GM12864 (cell line): ENCODE measurements at regions not wholly inside any gene's neighbourhood (a gene's known extent, or its start where the extent isn't known, plus 50 kb on each side); places are given as distances from the start of the nearest gene placed in this dataset.
"Not testable (repeated sequence)": the region's sequence is repeated elsewhere in the genome, so short reads cannot be mapped to it uniquely, and the experiment has no call there.

Source experiments
- DNase-seq: peaks from one replicate; pipeline ENCODE4 v3.0.0-alpha.2; 2011; ENCODE audit warnings: low read depth
- H3K4me3 ChIP-seq: 2 replicates; pipeline ENCODE4 v1.5.1; 2011; ENCODE audit warnings: mild to moderate bottlenecking, low read depth, low read length, control low read depth
- TF ChIP-seq, protein P1 (sequence below): IDR thresholded peaks from 2 replicates; pipeline ENCODE4 v1.5.1; 2011; ENCODE audit warnings: low read depth, mild to moderate bottlenecking, moderate library complexity, low read length, control low read depth, inconsistent platforms; ENCODE audit errors: missing control alignments

DNA sequence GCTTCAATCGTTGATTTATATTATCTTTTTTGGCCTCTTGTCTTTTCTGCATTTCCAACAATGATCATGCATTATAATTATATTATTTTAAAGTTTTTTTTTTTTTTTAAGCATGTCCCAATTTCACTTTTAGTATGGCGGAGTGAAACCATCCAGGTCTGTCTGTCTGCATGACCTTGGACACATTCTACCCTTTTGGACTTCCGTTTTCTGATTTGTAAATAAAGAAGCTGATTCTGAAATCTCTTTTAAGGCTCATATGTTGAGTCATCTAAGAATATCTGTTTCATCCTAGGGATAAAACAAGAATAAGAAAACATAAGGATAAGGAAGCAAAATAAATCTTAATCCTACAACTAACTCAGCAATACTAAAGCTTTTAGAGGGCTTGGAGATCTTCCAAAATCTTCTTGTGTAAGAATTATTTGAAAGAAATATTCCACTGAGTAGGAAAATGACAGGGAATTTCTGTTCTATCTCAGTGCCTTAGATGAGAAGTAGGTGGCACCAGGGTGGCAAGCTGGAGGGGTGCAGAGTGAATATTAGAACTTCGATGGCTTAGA is 195.7 kb upstream of the TOX3 start:
- TF ChIP-seq, protein P1, sequence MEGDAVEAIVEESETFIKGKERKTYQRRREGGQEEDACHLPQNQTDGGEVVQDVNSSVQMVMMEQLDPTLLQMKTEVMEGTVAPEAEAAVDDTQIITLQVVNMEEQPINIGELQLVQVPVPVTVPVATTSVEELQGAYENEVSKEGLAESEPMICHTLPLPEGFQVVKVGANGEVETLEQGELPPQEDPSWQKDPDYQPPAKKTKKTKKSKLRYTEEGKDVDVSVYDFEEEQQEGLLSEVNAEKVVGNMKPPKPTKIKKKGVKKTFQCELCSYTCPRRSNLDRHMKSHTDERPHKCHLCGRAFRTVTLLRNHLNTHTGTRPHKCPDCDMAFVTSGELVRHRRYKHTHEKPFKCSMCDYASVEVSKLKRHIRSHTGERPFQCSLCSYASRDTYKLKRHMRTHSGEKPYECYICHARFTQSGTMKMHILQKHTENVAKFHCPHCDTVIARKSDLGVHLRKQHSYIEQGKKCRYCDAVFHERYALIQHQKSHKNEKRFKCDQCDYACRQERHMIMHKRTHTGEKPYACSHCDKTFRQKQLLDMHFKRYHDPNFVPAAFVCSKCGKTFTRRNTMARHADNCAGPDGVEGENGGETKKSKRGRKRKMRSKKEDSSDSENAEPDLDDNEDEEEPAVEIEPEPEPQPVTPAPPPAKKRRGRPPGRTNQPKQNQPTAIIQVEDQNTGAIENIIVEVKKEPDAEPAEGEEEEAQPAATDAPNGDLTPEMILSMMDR, result no peak
- no peak for DNase-seq
- no peak overlapping the region for H3K4me3 ChIP-seq

DNA sequence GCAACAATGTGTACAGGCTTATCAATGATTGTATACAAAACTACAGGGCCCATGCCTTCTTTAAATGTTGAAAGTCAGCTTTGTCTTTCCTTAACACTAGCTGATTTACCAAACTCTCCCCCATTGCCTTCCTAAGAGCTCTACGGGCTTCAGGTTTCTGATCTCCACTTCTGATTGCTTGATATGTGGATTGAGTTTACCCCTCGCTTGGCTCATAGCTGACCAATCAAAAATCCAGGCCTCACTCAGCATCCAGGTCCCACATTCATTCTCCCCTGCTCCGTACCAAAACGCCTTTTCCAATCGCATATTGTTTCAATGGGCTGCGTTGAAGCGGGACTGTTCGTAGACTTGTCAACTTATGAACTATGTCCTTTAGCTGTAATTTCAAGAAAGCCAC is 195.1 kb upstream of the TOX3 start:
- TF ChIP-seq, protein P1, result no peak
- no peak overlapping the region for H3K4me3 ChIP-seq
- DNase-seq, result no peak

DNA sequence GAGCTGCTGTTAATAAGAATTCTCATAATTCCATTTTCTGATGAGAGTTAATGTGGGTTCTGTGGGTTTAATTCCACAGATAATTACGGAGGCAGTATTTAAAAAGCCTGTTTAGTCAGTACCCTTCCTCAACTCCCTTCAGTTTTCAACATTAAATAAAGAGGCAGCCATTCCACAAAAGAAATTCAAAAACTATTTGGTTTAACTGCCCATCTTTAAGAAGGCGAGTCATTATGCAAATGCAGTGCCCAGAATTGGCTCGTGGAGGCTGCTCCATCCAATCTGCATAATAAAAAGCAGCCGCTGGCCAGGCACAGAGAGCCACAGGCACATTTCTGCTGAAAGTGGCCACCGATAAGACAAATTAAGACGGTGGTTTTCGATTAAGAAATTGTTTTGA is 194.4 kb upstream of the TOX3 start:
- no peak overlapping the region for H3K4me3 ChIP-seq
- TF ChIP-seq, protein P1, result no peak
- DNase-seq, result no peak

DNA sequence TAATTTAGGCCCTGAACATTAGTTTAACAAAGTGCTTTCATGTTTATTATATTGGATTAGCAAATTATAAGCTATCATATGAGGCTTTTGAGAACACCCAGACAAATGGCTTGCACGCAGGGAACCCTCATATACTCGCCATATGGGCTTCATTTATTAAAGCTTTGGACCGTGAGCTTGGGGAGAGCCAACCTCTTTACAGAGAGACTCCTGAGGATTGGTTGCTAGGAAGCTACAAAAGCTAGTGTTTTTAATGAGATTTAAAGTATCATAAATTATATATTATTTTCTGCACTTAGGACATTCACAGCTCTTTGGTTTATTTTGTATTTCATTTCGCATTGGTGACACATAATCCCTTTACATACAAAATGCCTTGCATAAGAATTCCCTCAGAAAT is 193.8 kb upstream of the TOX3 start:
- TF ChIP-seq, protein P1, result no peak
- no peak overlapping the region for H3K4me3 ChIP-seq
- no peak for DNase-seq

DNA sequence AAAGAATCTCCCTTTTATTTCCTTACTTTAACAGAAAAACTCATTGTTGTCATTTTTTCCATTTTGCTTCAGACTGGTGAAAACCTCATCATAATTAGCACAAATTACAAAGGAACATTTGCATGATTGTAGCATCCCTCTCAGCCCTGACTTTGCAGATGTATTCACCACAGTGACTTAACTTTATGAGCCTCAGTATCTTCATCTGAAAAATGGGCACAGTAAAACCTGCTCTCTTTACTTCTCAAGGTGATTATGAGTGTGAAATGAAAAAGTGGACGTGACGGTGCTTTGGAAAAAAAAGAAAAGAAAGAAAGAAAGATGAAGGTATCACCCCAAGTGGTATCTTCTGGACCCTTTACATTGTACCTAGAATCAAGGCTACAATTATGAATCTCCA is 193.4 kb upstream of the TOX3 start:
- DNase-seq, result no peak
- no peak overlapping the region for H3K4me3 ChIP-seq
- TF ChIP-seq, protein P1, result no peak

DNA sequence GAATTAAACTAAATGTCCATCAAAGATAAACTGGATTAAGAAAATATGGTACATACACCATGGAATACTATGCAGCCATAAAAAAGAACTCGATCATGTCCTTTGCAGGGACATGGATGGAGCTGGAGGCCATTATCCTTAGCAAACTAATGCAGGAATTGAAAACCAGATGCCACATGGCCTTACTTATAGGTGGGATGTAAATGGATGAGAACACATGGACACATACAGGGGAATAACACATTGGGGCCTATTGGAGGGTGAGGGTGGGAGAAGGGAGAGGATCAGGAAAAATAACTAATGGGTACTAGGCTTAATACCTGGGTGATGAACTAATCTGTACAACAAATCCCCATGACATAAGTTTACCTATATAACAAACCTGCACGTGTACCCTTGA is 192.0 kb upstream of the TOX3 start:
- not testable (repeated sequence) for DNase-seq, H3K4me3 ChIP-seq

DNA sequence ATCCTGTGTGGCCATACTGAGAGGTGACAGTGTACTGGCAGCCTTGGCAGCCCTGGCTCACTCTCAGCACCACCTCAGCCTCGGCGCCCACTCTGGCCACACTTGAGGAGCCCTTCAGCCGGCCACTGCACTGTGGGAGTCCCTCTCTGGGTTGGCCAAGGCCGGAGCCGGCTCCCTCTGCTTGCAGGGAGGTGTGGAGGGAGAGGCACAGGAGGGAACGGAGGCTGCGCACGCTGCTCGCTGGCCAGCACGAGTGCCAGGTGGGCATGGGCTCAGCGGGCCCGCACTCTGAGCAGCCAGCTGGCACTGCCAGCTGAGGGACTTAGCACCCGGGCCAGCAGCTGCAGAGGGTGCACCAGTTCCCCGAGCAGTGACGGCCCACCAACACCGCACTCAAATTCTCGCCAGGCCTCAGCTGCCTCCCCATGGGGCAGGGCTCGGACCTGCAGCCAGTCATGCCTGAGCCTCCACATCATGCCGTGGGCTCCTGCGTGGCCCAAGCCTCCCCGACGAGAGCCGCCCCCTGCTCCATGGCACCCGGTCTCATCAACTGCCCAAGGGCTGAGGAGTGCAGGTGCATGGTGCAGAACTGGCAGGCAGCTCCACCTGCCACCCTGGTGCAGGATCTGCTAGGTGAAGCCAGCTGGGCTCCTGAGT is 184.4 kb upstream of the TOX3 start:
- DNase-seq, result no peak
- H3K4me3 ChIP-seq, result no peak overlapping the region
- TF ChIP-seq, protein P1, result no peak

DNA sequence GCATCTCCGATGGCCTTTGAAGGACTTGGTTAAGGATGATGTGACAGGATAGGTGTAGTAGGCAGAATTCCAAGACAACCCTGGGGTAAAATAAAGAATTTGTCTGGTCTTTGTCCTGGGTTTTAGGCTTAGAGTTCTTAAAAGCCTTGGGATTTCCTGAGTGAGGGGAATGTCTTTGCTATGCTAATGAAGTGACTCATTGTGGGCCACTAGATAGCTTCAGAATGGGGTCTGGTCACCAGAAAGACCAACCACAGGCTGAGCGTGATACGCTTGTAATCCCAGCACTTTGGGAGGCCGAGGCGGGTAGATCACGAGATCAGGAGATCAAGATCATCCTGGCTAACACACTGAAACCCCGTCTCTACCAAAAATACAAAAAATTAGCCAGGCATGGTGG is 182.8 kb upstream of the TOX3 start:
- TF ChIP-seq, protein P1, result no peak
- no peak for DNase-seq
- H3K4me3 ChIP-seq, result no peak overlapping the region
